AG04450 (cell line): ENCODE measurements at regions not wholly inside any gene's neighbourhood (a gene's known extent, or its start where the extent isn't known, plus 50 kb on each side); places are given as distances from the start of the nearest gene placed in this dataset.

ENCODE experiments used
- CTCF ChIA-PET: fragments of 300-600, 350-600 bp; formaldehyde crosslinking; extraction: SDS; loops from one replicate; lab custom pipeline; 2022; ENCODE audit warnings: antibody characterized with exemption, inconsistent platforms; lab: Charles Lee
- POLR2A ChIA-PET: fragments of 350-600 bp; formaldehyde crosslinking; extraction: SDS; loops from one replicate; lab custom pipeline; 2021; ENCODE audit warnings: antibody characterized with exemption, inconsistent platforms; lab: Yijun Ruan, JAX
- DNase-seq: peaks from one replicate; pipeline ENCODE4 v3.0.0-alpha.2; 2011; ENCODE audit warnings: low read depth, low spot score
- H3K27ac ChIP-seq: one replicate; pipeline ENCODE4 v1.5.1; 2012; ENCODE audit warnings: low read depth, low read length, control low read depth
- H3K27me3 ChIP-seq: one replicate; pipeline ENCODE4 v1.6.0; 2012; ENCODE audit warnings: low read length; ENCODE audit not compliant: control insufficient read depth, insufficient read depth
- H3K4me3 ChIP-seq: 2 replicates; pipeline ENCODE4 v1.5.1; 2011; ENCODE audit warnings: mild to moderate bottlenecking, low read depth, low read length, control low read depth
- H3K9me3 ChIP-seq: 2 replicates; pipeline ENCODE4 v1.5.1; 2012; ENCODE audit warnings: low read length; ENCODE audit not compliant: control insufficient read depth, insufficient read depth
- CTCF ChIP-seq: IDR thresholded peaks from 2 replicates; pipeline ENCODE4 v1.5.1; 2011; ENCODE audit warnings: low read depth, low read length, control low read depth, inconsistent platforms

- ChIA-PET POLR2A (interaction anchor here (0.7 kb wide), 1 partner anchor 29 kb away, joined by 3 read pairs; no protein-coding TSS in a partner anchor), CTCF (interaction anchor here (1.0 kb wide), 1 partner anchor 29 kb away, joined by 3 read pairs; no protein-coding TSS in a partner anchor)
- no peaks in the 10 kb centered on the region for H3K9me3 ChIP-seq
- DNase-seq = no peak
- H3K27me3 ChIP-seq = no peaks in the 10 kb centered on the region
- TF ChIP-seq CTCF = no peak
- H3K27ac ChIP-seq = no peak overlapping the region
- no peak overlapping the region for H3K4me3 ChIP-seq
Measured at GRCh38 chr7:149595541-149595940, 97.9 kb upstream of the ZNF746 start.

- no peaks in the 10 kb centered on the region for H3K27me3 ChIP-seq
- no peak for TF ChIP-seq CTCF
- CTCF ChIA-PET = interaction anchor here (1.0 kb wide), 1 partner anchor 30 kb away, joined by 3 read pairs; no protein-coding TSS in a partner anchor
- no peak overlapping the region for H3K4me3 ChIP-seq
- H3K9me3 ChIP-seq = no peaks in the 10 kb centered on the region
- no peak overlapping the region for H3K27ac ChIP-seq
- POLR2A ChIA-PET = interaction anchor here (0.7 kb wide), 1 partner anchor 30 kb away, joined by 3 read pairs; no protein-coding TSS in a partner anchor
- no peak for DNase-seq
Measured at GRCh38 chr7:149595078-149595477, 97.5 kb upstream of the ZNF746 start.

GRCh38 chr7:149588930-149589329, 91.3 kb upstream of the ZNF746 start:
- CTCF ChIA-PET = no interaction called here
- Histone ChIP-seq H3K9me3 (no peaks in the 10 kb centered on the region), H3K27ac (no peak overlapping the region), H3K4me3 (no peak overlapping the region), H3K27me3 (no peaks in the 10 kb centered on the region)
- TF ChIP-seq CTCF = no peak
- no peak for DNase-seq
- POLR2A ChIA-PET = no interaction called here

DNA sequence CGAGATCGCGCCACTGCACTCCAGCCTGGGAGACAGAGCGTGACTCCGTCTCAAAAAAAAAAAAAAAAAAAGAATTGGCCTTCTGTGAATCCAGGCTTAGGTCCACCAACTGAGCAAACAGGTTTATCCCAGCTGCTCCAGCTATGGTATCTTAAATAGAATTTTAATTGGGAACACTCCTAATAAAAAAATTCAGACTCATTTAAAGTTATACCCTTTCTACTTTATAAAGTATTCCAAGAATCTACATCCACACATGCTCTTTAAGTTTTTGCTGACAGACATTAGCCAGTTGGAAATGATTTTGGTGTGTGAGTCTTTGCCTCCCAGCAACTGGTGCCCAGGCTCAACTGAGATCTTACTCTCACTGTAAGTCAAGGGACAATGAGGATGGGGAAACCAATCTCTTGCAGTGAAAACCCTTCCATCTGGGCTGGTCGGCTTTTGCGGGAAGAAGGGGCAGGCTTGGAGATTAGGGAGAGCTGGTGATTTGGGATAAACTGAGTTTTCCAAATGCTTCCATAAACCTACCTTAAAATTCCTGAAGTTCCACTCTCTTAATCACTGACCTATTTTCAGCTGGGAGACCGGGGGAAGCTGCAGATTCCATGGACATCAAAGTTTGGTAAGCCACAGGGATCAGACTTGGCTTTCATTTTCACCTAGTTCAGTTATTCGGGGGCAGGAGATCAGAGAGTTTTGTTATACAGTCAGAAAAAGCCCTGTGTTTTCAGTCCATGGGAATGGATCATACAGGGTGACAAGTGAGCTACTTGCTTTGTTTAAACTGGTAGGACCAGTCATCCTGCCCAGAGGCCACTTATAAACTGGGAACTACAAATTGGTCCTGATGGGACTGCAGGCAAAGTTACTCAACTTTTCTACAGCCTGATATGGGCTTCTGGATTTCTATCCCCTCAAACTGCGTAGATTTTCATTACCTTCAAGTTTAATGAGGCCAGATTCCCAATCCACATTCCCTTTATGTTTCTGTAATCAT, 89.3 kb upstream of the ZNF746 start:
- no peak for TF ChIP-seq CTCF
- no peak overlapping the region for H3K27ac ChIP-seq
- ChIA-PET POLR2A (no interaction called here), CTCF (interaction anchor here (0.9 kb wide), 1 partner anchor 277 kb away, joined by 3 read pairs; no protein-coding TSS in a partner anchor)
- no peaks in the 10 kb centered on the region for H3K9me3 ChIP-seq
- no peaks in the 10 kb centered on the region for H3K27me3 ChIP-seq
- no peak for DNase-seq
- H3K4me3 ChIP-seq = no peak overlapping the region

DNA sequence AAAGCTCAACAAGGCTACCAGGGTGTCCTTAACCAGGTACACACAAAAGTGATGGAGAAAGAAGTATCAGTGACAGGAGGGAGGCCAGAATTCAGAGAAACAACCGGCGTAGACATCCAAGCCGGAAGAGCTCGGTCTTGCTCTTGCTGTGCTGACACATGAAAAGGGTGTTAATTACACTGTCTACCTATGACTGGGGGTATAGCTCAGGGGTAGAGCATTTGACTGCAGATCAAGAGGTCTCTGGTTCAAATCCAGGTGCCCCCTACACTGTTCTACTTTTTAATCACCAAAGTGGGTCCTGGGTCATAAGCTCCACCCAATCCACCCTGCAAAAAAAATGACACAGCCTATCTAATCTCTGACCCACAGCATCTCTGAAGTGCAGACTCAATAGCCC, 86.9 kb upstream of the ZNF746 start:
- DNase-seq = no peak
- H3K27me3 ChIP-seq = no peaks in the 10 kb centered on the region
- H3K9me3 ChIP-seq = peaks cover 15% of the 10 kb centered on the region
- CTCF ChIA-PET = interaction anchor here (1.6 kb wide), 1 partner anchor 37 kb away, joined by 3 read pairs; no protein-coding TSS in a partner anchor
- no peak overlapping the region for H3K27ac ChIP-seq
- TF ChIP-seq CTCF = no peak
- H3K4me3 ChIP-seq = no peak overlapping the region
- POLR2A ChIA-PET = no interaction called here
